ENCODE measurements at regions not wholly inside any gene's neighbourhood (a gene's known extent, or its start where the extent isn't known, plus 50 kb on each side); places are given as distances from the start of the nearest gene placed in this dataset.

DNA sequence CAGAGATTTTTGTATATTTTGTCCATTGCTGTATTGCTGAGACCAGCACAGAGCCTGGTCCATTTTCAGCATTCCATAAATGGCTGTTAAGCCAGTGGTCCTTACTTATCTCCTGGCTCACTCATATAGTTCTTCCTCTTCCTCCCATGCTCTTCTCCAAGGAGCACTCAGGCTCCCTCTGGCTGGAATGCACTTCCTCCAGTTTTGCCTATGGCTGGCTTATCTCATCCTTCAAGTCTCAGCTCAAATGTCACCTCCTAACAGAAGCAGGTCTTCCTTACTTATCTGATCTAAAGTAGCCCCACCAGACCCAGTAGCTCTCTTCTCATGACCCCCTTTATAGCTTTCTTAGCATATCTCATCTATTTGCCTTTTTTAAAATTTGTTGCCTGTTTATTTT is 146.9 kb downstream of the SLC30A10 start:
- intact Hi-C loops (cut with DNase I), result no loop called here
- no peak for DNase-seq (ENCODE audit: low spot score)

DNA sequence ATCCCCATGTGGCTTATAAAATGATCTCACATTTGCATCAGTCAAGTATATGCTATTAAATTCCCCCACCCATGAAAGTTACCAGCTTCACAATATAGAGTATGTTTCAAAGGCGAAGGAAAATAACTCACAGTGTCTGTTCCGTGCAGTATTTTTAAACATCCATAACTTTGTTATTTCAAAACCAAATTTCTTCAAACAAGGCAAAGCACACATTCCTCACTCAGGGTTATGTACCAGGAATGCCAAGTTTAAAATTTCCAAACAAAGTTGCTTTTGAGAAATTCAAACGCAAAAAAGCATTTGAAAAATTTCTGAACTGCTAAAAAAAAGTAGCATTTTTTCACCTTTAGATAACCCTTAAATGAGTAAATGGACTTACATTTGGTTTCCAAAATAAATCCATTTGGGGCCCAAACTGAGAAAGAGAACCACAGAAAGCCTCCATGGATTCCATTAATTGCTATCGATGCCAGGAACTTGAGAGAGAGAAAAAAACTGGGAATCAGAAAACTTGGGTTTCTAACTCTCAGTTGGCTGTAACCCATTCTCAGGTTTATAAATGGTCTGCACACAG is 149.5 kb downstream of the SLC30A10 start:
- intact Hi-C loops (cut with DNase I), result no loop called here
- no peak for DNase-seq (ENCODE audit: low spot score)

DNA sequence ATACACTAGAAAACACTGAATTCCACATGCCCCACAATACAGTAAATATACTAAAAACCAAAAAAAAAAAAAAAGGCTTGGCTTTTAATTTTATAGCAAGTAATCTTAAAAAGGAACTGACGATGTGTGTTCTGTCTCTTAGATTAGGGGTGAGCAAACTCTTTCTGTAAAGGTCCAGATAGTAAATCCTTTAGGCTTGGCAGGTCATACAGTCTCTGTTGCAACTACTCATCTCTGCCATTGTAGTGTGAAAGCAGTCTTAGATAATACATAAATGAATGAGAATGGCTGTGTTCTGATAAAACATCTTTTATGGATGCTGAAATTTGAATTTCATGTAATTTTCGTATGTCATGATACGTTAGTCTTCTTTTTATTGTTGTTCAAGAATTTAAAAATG is 150.2 kb downstream of the SLC30A10 start:
- intact Hi-C loops (cut with DNase I), result no loop called here

DNA sequence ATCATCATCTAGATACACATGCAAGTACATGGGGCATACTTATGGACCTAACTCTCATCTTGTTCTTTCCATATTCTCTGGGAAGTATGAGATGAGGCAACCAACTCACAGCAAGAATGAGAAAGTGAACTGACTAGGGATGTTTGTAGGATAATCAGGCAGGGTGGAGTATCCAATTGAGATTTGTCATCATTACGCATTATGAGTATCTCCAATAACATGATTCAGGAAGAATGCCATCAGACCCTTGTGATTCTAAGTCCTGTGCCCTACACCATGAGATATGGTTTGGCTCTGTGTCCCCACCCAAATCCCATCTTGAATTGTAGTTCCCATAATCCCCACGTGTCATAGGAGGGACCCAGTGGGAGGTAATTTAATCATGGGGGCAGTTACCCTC is 154.0 kb downstream of the SLC30A10 start:
- intact Hi-C loops (cut with DNase I), result no loop called here
- no peak for DNase-seq (ENCODE audit: low spot score)

More for the DNA sequence above, 150.2 kb downstream of the SLC30A10 start:
- no peak for DNase-seq (ENCODE audit: low spot score)

DNA sequence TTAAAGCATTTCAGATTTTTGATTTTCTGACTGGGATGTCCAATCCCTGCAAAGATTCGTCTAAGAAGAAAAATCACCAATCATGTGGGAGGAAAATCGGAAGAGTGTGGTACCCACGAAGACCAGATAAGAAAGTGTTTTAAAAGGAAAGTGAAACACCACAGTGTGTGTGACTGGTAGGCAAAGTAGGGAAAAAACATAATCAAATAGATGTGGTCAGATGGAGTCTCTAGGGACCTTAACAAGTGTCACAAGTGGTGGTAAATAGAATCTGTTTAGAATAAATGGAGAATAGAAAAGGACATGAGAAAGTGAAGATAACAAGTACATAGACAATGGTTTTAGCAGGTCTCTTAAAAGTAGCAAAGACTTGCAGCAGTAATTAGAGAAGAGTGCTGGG is 154.6 kb downstream of the SLC30A10 start:
- no peak for DNase-seq (ENCODE audit: low spot score)
- intact Hi-C loops (cut with DNase I), result no loop called here

DNA sequence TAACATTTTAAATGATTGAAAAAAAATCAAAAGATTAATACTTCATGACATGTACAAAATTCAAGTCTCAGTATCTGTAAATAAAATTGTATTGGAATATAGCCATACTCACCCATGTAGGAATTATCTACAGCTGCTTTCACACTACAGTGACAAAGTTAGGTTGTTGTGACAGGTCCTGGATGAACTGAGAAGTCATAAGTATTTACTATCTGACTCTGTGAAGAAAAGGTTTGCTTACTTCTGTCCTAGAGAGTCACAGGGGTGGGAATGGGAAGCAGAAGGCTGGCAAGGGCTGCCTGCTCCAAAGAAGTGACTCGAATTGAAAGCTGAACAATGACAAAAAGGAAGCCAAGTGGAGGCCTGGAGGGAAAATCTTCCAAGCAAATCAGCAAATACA is 155.2 kb downstream of the SLC30A10 start:
- intact Hi-C loops (cut with DNase I), result no loop called here
- no peak for DNase-seq (ENCODE audit: low spot score)

DNA sequence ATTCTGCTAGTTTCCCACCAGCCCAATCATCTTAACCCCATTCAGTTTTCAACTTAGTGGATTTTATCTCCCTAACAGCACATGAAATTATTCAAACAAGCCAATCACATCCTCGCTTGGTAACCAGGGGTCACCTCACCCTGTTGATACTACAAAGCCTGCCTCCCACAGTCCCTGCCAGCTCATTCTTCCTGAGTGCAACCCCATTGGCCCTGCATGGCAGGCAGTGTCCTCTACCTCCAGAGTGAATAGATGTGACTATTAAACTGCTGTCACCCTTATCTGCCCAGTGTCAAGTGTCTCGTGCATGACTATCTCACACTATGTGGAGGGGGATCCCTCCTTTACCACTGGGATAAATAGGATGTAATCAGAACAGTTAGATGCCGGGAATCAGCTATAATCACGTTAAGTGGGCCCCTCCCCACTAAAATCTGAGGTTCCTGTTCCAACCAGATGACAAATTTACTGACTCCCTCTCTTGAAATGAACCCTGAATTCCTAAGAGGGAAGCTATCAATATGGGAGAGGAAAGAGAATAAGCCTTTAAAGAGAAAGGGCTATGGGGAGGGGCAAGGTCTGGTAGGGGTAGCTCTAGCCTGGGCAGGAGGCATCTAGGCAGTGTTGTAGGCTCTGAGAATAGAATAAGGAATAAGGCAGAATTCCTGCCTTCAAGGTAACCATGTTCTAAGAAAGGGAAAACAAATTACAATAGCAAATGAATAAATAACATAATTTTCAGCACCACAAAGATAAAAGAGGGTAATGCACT is 155.9 kb downstream of the SLC30A10 start:
- intact Hi-C loops (cut with DNase I), result no loop called here
- DNase-seq (ENCODE audit: low spot score), result no peak

DNA sequence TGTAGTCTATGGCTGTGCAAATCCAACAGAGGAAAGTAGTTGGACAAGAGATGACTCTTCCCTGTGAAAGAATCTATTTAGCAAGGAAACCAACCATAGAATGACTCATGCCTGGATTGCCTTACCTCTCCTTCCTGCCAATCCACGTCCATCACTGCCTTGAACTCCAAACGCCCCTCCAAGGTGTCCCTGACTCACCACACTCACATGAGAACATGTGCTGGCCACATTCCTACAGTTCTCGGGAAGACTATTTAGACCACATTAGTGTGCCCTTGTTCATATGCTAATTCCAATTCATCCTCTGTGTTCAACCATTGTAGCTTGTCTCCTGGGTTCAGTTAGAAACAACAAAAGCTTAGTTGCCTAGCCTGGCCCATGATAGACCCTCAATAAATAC is 157.3 kb downstream of the SLC30A10 start:
- intact Hi-C loops (cut with DNase I), result no loop called here
- no peak for DNase-seq (ENCODE audit: low spot score)

DNA sequence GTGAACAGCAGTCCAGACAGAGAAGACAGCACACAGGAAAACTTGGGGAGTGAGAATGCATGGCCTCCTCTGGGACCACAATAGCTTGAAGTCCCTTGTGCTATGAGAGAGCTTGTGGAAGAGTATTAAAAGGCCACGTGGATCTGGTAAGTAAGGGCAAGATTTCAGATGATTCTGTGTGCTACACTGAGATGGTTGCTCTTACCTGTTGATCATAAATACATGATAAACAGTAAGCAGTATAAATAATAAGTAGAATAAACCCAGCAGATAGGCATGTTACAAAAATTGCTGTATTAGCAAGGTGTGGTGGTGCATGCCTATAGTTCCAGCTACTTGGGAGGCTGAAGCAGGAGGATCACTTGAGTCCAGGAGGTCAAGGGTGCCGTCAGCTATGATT is 150.4 kb upstream of the ZC3H11B start:
- no peak for DNase-seq (ENCODE audit: low spot score)
- intact Hi-C loops (cut with DNase I), result no loop called here

DNA sequence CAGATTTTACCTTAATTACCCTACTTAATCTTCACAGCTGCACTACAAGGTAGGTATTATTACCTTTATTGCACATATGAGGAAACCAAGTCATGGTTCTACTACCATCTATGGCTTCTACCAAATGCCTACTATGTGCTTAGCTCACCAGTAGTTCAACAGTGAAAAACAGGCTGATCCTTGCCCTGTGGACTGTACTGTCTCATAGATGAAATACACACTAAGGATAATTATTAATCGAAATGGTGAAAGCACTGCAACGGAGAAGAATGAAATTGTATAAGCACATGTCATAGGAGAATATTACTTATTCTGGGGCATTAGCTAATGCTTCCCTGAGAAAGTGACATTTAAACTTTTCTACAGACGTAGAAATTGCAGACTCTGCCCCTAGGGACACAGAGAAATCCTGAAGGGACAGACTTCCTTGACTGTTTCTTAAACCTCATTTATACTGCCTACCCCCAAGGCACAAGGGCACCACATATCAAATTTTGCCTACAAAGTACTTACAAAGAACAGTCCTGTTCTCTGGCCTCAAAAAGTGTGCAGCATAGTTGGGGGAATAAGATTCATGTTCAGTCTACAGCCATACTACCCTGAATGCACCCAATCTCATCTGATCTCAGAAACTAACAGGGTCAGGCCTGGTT is 148.4 kb upstream of the ZC3H11B start:
- intact Hi-C loops (cut with DNase I), result no loop called here
- DNase-seq (ENCODE audit: low spot score), result no peak

DNA sequence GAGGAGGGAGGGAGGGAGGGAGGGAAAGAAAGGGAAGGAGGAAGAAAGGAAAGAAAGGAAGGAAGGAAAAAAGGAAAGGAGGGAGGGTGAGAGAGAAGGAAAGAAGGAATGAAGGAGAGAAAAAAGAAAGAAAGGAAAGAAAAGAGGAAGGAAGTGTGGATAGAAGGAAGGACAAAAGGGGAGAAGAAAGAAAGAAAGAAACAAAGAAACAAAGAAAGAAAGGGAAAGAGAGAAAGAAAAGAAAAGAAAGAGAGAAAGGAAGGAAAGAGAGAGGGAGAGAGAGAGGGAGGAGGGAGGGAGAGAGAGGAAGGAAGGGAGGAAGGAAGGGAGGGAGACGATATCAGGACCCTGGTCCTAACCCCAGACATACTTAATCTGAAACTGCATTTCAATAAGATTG is 146.2 kb upstream of the ZC3H11B start:
- intact Hi-C loops (cut with DNase I), result no loop called here
- DNase-seq (ENCODE audit: low spot score), result no peak

DNA sequence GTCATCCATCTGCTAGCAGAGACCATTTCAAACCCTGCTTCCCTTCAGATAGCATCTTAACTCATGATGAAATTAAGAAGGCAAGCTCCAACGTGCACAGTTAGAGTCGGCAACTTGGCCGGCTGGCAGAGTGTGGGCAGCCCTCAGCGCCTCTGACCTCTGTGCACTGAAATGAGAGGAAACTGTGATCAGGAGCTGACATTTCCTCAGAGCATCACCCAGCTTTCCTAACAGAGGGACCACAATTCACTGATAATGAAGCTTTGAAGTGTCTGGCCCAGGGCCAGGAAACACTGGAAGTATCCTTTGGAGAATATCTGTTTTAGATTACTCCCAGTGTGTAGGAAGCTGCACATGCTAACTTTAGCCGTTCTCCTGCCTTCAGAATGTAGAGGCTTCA is 145.0 kb upstream of the ZC3H11B start:
- DNase-seq (ENCODE audit: low spot score), result no peak

DNA sequence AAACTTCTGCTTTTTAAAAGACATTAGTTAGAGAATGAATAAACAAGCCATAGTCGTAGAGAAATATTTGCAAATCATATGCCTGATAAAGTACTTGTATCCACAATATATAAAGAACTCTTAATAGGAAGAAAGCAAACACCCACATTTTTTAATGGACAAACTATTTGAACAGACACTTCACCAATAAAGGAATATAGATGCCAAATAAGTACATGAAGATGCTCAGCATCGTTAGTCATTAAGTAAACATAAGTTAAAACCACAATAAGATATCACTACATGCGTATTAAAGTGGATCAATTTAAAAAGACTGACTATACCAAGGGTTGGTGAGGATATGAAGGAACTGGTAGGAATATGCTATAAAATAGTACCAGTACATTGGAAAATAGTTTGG is 142.3 kb upstream of the ZC3H11B start:
- DNase-seq (ENCODE audit: low spot score), result no peak
- intact Hi-C loops (cut with DNase I), result no loop called here

More for the DNA sequence above, 145.0 kb upstream of the ZC3H11B start:
- intact Hi-C loops (cut with DNase I), result no loop called here

DNA sequence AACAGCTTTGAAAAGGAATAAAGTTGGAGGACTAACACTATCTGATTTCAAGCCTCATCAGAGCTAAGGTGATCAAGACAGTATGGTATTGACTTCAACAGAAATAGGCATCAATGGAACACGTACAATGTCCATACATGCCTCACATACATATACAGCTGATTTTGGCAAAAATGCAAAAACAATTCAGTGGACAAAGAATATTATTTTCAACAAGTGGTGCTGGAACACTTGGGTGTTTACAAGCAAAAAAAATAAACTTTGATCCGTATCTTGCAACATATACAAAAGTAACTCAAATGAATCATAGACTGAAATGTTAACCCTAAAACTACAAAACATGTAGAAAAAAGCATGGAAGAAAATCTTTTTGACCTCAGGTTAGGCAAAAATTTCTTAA is 141.9 kb upstream of the ZC3H11B start:
- intact Hi-C loops (cut with DNase I), result no loop called here
- DNase-seq (ENCODE audit: low spot score), result no peak

DNA sequence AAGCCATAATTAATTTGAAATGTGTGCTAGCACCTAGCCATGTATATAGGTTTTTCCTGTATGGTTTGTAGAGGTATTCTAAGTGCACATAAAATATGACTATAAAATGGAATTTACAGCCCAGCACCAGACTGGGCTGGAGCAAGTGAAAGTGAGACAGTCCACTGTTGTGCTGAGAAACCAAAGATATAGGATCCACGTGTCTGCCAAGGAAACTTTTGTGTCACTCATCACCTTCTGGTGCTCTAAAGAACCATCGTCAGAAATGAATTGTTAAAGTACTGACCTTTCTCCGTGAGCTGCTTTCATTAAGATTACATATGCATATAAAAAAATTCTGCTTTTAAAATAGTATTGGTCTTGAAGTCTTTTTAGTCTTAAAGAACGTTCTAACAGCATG is 141.0 kb upstream of the ZC3H11B start:
- DNase-seq (ENCODE audit: low spot score), result no peak
- intact Hi-C loops (cut with DNase I), result no loop called here

DNA sequence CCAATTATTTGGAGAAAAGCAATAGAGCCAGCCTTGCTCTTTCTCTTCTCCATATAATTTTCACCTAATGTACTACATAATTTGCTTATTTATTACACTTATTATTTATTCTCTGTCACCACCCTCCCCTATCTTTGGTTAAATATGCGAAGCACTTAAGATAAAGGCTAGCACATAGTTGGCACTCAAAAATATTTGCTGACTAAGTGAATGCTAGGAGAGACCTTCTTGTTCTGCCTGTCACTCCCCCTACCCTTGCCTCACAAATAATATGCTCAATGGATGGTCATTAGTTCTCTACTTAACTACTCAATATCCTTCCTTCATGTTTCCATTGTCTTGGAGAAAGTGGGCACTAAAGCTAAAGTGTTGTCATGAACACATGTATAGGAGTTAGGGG is 139.7 kb upstream of the ZC3H11B start:
- DNase-seq (ENCODE audit: low spot score), result no peak
- intact Hi-C loops (cut with DNase I), result no loop called here

DNA sequence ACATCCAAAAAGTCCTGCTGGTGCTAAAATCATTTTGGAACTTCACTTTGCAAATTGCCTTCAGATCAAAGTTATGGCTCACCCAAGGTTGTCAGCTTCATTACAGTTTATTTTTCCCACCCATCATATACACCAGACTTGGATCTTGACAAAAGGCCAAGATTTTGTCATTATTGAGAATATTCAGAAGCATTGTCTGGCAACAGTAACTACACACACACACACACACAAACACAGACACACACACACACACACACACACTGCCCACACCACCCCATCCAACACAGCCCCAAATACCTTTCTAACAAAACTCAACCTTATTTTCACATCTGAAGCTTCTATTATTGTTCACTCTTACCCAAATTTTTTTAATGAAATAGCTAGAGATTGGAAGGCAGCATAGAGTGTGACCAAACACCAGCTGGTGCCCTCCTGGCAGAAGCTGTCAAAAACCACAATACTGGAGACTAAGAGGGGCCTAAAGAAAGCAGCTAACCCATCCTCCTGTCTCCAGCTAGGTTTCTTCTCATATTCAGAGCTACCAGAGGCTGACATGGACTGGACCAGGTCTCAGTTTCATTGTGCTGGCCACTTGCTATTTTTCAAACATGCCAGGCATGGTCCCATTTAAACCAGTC is 139.1 kb upstream of the ZC3H11B start:
- no peak for DNase-seq (ENCODE audit: low spot score)
- intact Hi-C loops (cut with DNase I), result no loop called here

DNA sequence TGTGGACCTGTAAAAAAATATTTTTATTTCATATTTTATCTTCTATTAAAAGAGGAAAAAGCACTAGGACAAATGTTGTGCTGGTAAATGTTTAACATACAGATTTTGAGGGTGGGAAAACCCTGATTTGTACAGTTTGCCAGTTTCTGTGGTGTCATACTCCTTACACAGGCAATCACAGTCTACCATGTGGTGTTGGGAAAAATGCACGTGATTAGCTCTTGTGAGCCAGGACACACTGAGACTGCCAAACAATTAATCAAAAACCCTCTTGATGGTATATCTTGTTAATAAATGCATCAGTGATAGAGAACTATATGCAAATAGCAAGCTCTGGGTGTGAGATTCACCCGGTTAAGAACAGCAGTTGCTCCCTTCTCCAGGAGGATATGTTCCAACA is 136.5 kb upstream of the ZC3H11B start:
- intact Hi-C loops (cut with DNase I), result no loop called here
- DNase-seq (ENCODE audit: low spot score), result no peak

DNA sequence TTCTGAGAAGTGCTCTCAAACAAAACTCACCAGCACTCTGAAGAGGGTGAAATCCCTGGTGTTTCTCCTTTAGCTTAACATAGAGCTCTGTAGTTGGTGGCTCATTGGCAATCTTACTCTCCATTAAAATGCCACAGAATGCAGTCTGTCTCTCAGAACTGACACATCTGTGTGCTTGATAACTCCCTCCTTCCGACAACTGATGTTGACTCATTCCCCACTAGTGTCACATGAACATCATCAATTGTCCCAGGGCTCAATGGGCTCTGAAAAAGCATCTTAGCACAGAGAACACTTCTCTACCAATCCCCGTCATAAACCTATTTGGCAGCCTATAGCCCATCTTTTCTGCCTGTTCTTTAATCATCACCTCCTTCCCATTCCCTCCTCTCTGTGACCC is 133.2 kb upstream of the ZC3H11B start:
- DNase-seq (ENCODE audit: low spot score), result no peak
- intact Hi-C loops (cut with DNase I), result loop anchor here in 1 of 2 donors (2.0 kb wide), 1 partner anchor 37 kb away; no protein-coding TSS in a partner anchor
